CD4-positive, alpha-beta T cell (primary cell): ENCODE measurements at regions not wholly inside any gene's neighbourhood (a gene's known extent, or its start where the extent isn't known, plus 50 kb on each side); places are given as distances from the start of the nearest gene placed in this dataset.

Experiments
- ATAC-seq: fragments of 200-7000 bp; cut with Tn5 transposase; one replicate; pipeline ENCODE4 v1.10.0; 2022; ENCODE audit warnings: mild to moderate bottlenecking; ENCODE audit not compliant: poor library complexity
- CTCF ChIA-PET: fragments of 350-600 bp; sonication (Branson Sonifier 250); formaldehyde crosslinking; loops from one replicate; lab custom pipeline; 2021; ENCODE audit warnings: antibody characterized with exemption, inconsistent platforms; lab: Charles Lee
- POLR2A ChIA-PET: fragments of 350-600 bp; sonication (Branson Sonifier 250); formaldehyde crosslinking; loops from one replicate; lab custom pipeline; 2021; ENCODE audit warnings: antibody characterized with exemption, inconsistent platforms; lab: Charles Lee
- DNase-seq, 14 experiments: peaks; one replicate each; pipeline ENCODE4 v3.0.0-alpha.2; 2013 to 2020; ENCODE audit warnings: mixed read lengths in 2 of 14
- H3K27ac ChIP-seq, 2 donors: one replicate each; pipeline versions ENCODE4 v1.5.1 to v1.7.0; 2013; ENCODE audit warnings: low read length in 2 of 2, low read depth in 1 of 2, mild to moderate bottlenecking in 1 of 2
- H3K27me3 ChIP-seq, 2 experiments: 1 replicate in 1 of 2; 2 replicates in 1 of 2; pipeline versions ENCODE4 v1.6.1 to v1.7.0; 2013; ENCODE audit warnings: low read length in 2 of 2, control low read depth in 1 of 2, mild to moderate bottlenecking in 1 of 2, moderate library complexity in 1 of 2; ENCODE audit not compliant: insufficient read depth in 2 of 2, control insufficient read depth in 1 of 2
- H3K36me3 ChIP-seq: one replicate; pipeline ENCODE4 v1.6.1; 2013; ENCODE audit warnings: low read length, control low read depth; ENCODE audit not compliant: insufficient read depth
- H3K4me1 ChIP-seq: one replicate; pipeline ENCODE4 v1.6.1; 2013; ENCODE audit warnings: low read length, control low read depth; ENCODE audit not compliant: insufficient read depth
- H3K4me3 ChIP-seq: one replicate; pipeline ENCODE4 v1.5.1; 2013; ENCODE audit warnings: mild to moderate bottlenecking, low read length, moderate library complexity
- H3K9me3 ChIP-seq, 2 experiments: 1 replicate in 1 of 2; 2 replicates in 1 of 2; pipeline versions ENCODE4 v1.6.1 to v1.7.0; 2013; ENCODE audit warnings: low read length in 2 of 2, mild to moderate bottlenecking in 2 of 2, control low read depth in 1 of 2, moderate library complexity in 1 of 2; ENCODE audit not compliant: control insufficient read depth in 1 of 2, insufficient read depth in 1 of 2
- H3K27ac Mint-ChIP-seq: one replicate; pipeline ENCODE4 v1.8.0; 2020; ENCODE audit warnings: mixed read lengths
- H3K27me3 Mint-ChIP-seq: one replicate; pipeline ENCODE4 v1.8.0; 2021; ENCODE audit warnings: mixed read lengths
- H3K36me3 Mint-ChIP-seq: one replicate; pipeline ENCODE4 v1.8.0; 2021; ENCODE audit warnings: low read depth, mixed read lengths
- H3K4me1 Mint-ChIP-seq: one replicate; pipeline ENCODE4 v1.8.0; 2021; ENCODE audit warnings: low read depth, mixed read lengths
- H3K4me3 Mint-ChIP-seq: one replicate; pipeline ENCODE4 v1.8.0; 2020; ENCODE audit warnings: mild to moderate bottlenecking, mixed read lengths
- H3K9me3 Mint-ChIP-seq: one replicate; pipeline ENCODE4 v1.8.0; 2020; ENCODE audit warnings: mixed read lengths
- intact Hi-C, 2 experiments: fragments of 100-400 bp; cut with DNase I in 1 of 2; cut with micrococcal nuclease in 1 of 2; formaldehyde crosslinking; loops; one replicate each; pipeline versions ENCODE4 v1.15.1 to v1.9.0; 2023 to 2025; cut with DNase I, micrococcal nuclease
- TF ChIP-seq, protein P1 (sequence below): fragments of 200-600 bp; IDR thresholded peaks from one replicate; pipeline ENCODE4 v1.8.0; 2022; ENCODE audit warnings: antibody characterized with exemption, mild to moderate bottlenecking

DNA sequence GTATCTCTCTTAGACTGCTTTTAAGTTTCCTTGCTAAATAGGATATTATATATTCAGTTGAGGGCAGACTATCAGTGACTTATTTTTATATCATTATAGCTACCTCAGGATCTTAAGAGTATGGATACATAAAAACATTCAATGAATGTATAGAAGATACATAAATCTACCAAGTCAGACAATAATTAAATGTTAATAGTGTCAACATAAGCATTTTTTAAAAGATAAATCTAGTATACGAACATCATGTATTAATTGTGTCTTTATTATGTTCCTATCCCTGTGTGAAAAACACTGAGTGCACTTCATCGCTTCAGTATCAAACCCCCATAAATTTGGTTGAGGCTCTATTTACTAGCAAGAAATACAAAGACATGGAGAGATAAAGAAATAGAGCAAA is 242.8 kb downstream of the CRPPA start:
- Mint-ChIP-seq H3K4me1 (no peaks in the 10 kb centered on the region), H3K36me3 (no peaks in the 10 kb centered on the region), H3K27me3 (no peaks in the 10 kb centered on the region), H3K4me3 (no peak overlapping the region), H3K9me3 (no peaks in the 10 kb centered on the region), H3K27ac (no peak overlapping the region)
- Histone ChIP-seq H3K27ac (no peak overlapping the region), H3K36me3 (no peaks in the 10 kb centered on the region), H3K4me3 (no peak overlapping the region), H3K27me3 (no peaks in the 10 kb centered on the region), H3K4me1 (no peaks in the 10 kb centered on the region), H3K9me3 (no peaks in the 10 kb centered on the region)
- CTCF ChIA-PET: no interaction called here
- intact Hi-C loops: no loop called here
- no peak for ATAC-seq
- TF ChIP-seq, protein P1, sequence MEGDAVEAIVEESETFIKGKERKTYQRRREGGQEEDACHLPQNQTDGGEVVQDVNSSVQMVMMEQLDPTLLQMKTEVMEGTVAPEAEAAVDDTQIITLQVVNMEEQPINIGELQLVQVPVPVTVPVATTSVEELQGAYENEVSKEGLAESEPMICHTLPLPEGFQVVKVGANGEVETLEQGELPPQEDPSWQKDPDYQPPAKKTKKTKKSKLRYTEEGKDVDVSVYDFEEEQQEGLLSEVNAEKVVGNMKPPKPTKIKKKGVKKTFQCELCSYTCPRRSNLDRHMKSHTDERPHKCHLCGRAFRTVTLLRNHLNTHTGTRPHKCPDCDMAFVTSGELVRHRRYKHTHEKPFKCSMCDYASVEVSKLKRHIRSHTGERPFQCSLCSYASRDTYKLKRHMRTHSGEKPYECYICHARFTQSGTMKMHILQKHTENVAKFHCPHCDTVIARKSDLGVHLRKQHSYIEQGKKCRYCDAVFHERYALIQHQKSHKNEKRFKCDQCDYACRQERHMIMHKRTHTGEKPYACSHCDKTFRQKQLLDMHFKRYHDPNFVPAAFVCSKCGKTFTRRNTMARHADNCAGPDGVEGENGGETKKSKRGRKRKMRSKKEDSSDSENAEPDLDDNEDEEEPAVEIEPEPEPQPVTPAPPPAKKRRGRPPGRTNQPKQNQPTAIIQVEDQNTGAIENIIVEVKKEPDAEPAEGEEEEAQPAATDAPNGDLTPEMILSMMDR: no peak
- no peak for DNase-seq
- POLR2A ChIA-PET: no interaction called here

DNA sequence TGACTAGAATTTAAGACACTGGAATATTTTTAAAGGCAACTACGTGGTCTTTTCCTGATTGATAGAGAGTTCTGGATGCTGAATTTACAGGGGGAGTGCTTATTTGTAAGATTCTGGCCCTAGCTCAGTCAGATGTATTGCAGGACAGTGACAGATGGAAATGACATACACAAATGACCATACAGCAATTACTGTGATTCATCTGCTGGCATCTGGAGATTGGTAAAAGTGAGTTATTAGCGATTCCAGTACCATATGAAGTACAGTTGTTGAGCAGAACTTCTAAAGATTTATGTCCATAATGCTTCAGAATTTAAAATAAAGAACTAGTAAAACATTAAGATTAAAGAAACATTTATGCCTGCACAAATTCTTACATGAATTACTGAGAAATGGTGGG is 243.2 kb downstream of the CRPPA start:
- Mint-ChIP-seq H3K9me3 (no peaks in the 10 kb centered on the region), H3K36me3 (no peaks in the 10 kb centered on the region), H3K4me3 (no peak overlapping the region), H3K4me1 (no peaks in the 10 kb centered on the region), H3K27ac (no peak overlapping the region), H3K27me3 (no peaks in the 10 kb centered on the region)
- H3K27ac ChIP-seq: no peak overlapping the region
- POLR2A ChIA-PET: no interaction called here
- no peaks in the 10 kb centered on the region for H3K9me3 ChIP-seq
- no peaks in the 10 kb centered on the region for H3K27me3 ChIP-seq
- no peak overlapping the region for H3K4me3 ChIP-seq
- CTCF ChIA-PET: no interaction called here
- no peak for DNase-seq
- TF ChIP-seq, protein P1: no peak
- no peak for ATAC-seq
- intact Hi-C loops: no loop called here
- H3K4me1 ChIP-seq: no peaks in the 10 kb centered on the region
- H3K36me3 ChIP-seq: no peaks in the 10 kb centered on the region

DNA sequence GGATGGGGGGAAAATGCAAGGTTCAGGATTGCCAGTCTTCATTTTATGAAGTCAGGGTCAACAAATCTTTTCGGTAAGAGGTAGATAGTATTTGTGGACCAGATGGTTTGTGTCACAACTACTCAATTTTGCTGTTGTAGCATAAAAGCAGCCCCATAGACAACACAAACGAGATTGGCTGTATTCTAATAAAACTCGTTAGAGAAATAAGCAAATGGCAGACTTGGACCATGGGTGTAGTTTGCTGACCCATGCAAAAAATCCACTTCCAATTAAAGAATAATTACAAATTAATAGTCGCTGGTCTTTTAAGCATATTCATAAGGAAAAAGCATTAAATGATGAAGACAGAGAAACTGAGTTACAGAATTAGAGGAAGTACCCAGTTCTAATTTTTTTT is 247.1 kb downstream of the CRPPA start:
- no peaks in the 10 kb centered on the region for H3K36me3 ChIP-seq
- TF ChIP-seq, protein P1: no peak
- Mint-ChIP-seq H3K27ac (no peak overlapping the region), H3K9me3 (no peaks in the 10 kb centered on the region), H3K4me3 (no peak overlapping the region), H3K36me3 (no peaks in the 10 kb centered on the region), H3K27me3 (no peaks in the 10 kb centered on the region), H3K4me1 (no peaks in the 10 kb centered on the region)
- intact Hi-C loops: no loop called here
- no peaks in the 10 kb centered on the region for H3K4me1 ChIP-seq
- H3K9me3 ChIP-seq: peaks cover 0 to 6% of the 10 kb centered on the region in 2 experiments
- DNase-seq (no peak), ATAC-seq (no peak)
- no peak overlapping the region for H3K4me3 ChIP-seq
- no peaks in the 10 kb centered on the region for H3K27me3 ChIP-seq
- ChIA-PET POLR2A (no interaction called here), CTCF (no interaction called here)
- H3K27ac ChIP-seq: no peak overlapping the region
